ENCODE measurements at regions not wholly inside any gene's neighbourhood (a gene's known extent, or its start where the extent isn't known, plus 50 kb on each side); places are given as distances from the start of the nearest gene placed in this dataset.

DNA sequence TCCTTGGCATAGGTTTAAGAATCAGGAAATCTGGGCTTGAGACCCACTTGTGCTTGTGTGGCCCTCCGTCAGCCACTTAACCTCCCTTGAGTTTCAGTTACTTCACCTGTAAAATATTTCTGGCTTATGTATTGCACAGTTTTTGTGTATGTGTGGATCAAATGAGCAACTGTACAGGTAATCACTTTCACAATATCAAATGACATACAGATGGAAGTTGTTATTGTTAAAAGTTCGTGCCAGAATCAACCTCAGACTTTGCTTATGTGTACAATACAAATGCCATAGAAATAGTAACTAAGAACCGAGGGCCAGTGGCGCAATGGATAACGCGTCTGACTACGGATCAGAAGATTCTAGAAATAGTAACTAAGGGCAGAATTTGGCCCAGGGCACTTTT lies 65.6 kb upstream of the KIF13A start:
- peaks cover 9% of the 10 kb centered on the region for H3K36me3 Mint-ChIP-seq
- peaks cover 20% of the 10 kb centered on the region for H3K4me1 Mint-ChIP-seq
- DNase-seq (ENCODE audit: low spot score in 2 of 2, unreplicated experiment in 2 of 2) = no peak
- no peaks in the 10 kb centered on the region for H3K27me3 Mint-ChIP-seq (ENCODE audit: low read depth)
- H3K9me3 Mint-ChIP-seq = peaks cover 10% of the 10 kb centered on the region
- H3K27ac Mint-ChIP-seq = peak overlapping the region; percentile 81
- H3K4me3 Mint-ChIP-seq = no peak overlapping the region
- TF ChIP-seq, protein P1, sequence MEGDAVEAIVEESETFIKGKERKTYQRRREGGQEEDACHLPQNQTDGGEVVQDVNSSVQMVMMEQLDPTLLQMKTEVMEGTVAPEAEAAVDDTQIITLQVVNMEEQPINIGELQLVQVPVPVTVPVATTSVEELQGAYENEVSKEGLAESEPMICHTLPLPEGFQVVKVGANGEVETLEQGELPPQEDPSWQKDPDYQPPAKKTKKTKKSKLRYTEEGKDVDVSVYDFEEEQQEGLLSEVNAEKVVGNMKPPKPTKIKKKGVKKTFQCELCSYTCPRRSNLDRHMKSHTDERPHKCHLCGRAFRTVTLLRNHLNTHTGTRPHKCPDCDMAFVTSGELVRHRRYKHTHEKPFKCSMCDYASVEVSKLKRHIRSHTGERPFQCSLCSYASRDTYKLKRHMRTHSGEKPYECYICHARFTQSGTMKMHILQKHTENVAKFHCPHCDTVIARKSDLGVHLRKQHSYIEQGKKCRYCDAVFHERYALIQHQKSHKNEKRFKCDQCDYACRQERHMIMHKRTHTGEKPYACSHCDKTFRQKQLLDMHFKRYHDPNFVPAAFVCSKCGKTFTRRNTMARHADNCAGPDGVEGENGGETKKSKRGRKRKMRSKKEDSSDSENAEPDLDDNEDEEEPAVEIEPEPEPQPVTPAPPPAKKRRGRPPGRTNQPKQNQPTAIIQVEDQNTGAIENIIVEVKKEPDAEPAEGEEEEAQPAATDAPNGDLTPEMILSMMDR (IDR thresholded peaks at IDR 0.05; ENCODE audit: unreplicated experiment) = no peak

DNA sequence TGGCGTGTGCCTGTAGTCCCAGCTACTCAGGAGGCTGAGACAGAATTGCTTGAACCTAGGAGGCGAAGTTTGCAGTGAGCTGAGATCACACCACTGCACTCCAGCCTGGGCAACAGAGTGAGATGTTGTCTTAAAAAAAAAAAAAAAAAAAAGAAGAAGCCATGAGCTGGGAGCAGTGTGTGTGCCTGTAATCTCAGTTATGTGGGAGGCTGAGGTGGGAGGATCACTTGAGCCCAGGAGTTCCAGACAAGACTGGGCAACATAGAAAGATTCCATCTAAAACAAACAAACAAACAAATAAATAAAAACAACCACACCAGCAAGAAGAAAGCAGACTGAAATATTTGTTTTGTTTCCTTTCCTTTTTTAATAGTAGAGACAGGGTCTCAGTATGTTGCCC lies 62.2 kb upstream of the KIF13A start:
- H3K4me3 Mint-ChIP-seq = no peak overlapping the region
- no peak for DNase-seq (ENCODE audit: low spot score in 2 of 2, unreplicated experiment in 2 of 2)
- H3K27ac Mint-ChIP-seq = no peak overlapping the region
- peaks cover 39% of the 10 kb centered on the region for H3K4me1 Mint-ChIP-seq
- H3K9me3 Mint-ChIP-seq = peaks cover 10% of the 10 kb centered on the region
- no peaks in the 10 kb centered on the region for H3K27me3 Mint-ChIP-seq (ENCODE audit: low read depth)
- TF ChIP-seq, protein P1 (IDR thresholded peaks at IDR 0.05; ENCODE audit: unreplicated experiment) = no peak
- peaks cover 10% of the 10 kb centered on the region for H3K36me3 Mint-ChIP-seq

DNA sequence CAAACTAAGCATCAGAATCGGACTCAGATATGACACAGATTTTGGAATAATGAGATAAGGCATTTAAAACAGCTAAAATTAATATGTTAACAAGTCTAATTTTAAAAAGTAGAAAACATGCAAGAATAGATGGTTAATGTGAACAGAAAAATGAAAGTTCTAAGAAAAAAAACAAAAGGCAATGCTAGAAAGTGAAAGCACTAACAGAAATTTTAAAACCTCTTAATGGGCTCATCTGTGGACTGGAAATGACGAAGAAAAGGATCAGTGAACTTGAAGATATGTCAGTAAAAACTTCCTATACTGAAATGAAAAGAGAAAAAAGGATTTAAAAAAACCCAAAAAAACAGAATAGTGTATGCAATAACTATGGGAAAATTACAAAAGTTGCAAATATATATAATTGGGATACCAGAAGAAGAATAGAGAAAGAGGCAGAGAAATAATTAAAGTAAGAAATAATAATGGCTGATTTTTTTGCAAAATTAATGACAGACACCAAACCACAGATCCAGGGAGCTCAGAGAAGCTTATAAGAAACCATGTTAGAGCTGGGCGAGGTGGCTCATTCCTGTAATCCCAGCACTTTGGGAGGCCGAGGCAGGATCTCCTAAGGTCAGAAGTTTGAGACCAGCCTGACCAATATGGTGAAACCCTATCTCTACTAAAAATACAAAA lies 61.7 kb upstream of the KIF13A start:
- no peaks in the 10 kb centered on the region for H3K27me3 Mint-ChIP-seq (ENCODE audit: low read depth)
- DNase-seq (ENCODE audit: low spot score in 2 of 2, unreplicated experiment in 2 of 2) = no peak
- peaks cover 44% of the 10 kb centered on the region for H3K4me1 Mint-ChIP-seq
- peaks cover 10% of the 10 kb centered on the region for H3K36me3 Mint-ChIP-seq
- no peak overlapping the region for H3K27ac Mint-ChIP-seq
- no peak overlapping the region for H3K4me3 Mint-ChIP-seq
- TF ChIP-seq, protein P1 (IDR thresholded peaks at IDR 0.05; ENCODE audit: unreplicated experiment) = no peak
- peaks cover 10% of the 10 kb centered on the region for H3K9me3 Mint-ChIP-seq

- peaks cover 37% of the 10 kb centered on the region for H3K4me1 Mint-ChIP-seq
- DNase-seq (ENCODE audit: low spot score in 2 of 2, unreplicated experiment in 2 of 2) = no peak
- TF ChIP-seq, protein P1 (IDR thresholded peaks at IDR 0.05; ENCODE audit: unreplicated experiment) = no peak
- H3K36me3 Mint-ChIP-seq = peaks cover 10% of the 10 kb centered on the region
- peak overlapping the region; percentile 26 for H3K27ac Mint-ChIP-seq
- H3K9me3 Mint-ChIP-seq = peaks cover 10% of the 10 kb centered on the region
- H3K4me3 Mint-ChIP-seq = no peak overlapping the region
- no peaks in the 10 kb centered on the region for H3K27me3 Mint-ChIP-seq (ENCODE audit: low read depth)
Measured at GRCh38 chr6:18047406-18047805, 60.0 kb upstream of the KIF13A start.

DNA sequence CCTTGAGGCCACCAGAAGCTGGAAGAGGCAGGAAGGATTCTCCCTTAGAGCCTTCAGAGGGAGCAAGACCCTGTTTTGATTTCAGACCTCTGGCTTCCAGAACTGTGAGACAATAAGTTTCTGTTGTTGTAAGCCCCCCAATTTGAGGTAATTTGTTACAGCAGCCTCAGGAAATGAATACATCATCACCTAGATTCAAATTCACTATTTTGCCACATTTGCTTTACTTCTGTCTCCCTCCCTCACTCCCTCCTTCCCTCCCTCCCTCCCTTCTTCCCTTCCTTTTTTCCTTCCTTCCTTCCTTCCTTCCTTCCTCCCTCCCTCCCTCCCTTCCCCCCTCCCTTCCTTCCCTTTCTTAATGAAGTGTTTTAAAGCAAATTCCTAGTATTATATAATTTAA lies 58.1 kb upstream of the KIF13A start:
- no peaks in the 10 kb centered on the region for H3K27me3 Mint-ChIP-seq (ENCODE audit: low read depth)
- H3K4me3 Mint-ChIP-seq = no peak overlapping the region
- H3K27ac Mint-ChIP-seq = peak overlapping the region; percentile 79
- peaks cover 10% of the 10 kb centered on the region for H3K36me3 Mint-ChIP-seq
- no peak for DNase-seq (ENCODE audit: low spot score in 2 of 2, unreplicated experiment in 2 of 2)
- TF ChIP-seq, protein P1 (IDR thresholded peaks at IDR 0.05; ENCODE audit: unreplicated experiment) = no peak
- peaks cover 10% of the 10 kb centered on the region for H3K9me3 Mint-ChIP-seq
- peaks cover 48% of the 10 kb centered on the region for H3K4me1 Mint-ChIP-seq

All from mesothelial cell of epicardium (in vitro differentiated cells).